ENCODE measurements at regions not wholly inside any gene's neighbourhood (a gene's known extent, or its start where the extent isn't known, plus 50 kb on each side); places are given as distances from the start of the nearest gene placed in this dataset.
"Not testable (repeated sequence)": the region's sequence is repeated elsewhere in the genome, so short reads cannot be mapped to it uniquely, and the experiment has no call there.

DNA sequence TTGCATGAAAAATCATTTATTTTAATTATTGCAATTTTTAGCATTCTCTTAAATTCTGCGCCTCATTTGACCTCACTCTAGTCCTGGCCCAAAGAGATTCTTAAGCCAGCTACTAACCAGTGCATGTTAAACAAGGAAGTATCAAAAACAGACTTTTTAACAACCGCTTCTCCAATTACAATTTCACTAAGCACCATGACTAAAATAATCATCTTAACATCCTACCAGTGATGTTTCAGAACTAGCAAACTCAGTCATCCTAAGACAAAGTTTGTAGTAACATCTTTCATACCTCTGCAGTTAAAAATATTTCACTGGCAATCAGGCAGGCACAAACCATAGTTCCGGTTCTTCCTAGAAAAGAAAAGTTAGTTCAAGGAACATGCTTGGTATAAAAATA lies 75.5 kb upstream of the NEK3 start:
- TF ChIP-seq, protein P1, sequence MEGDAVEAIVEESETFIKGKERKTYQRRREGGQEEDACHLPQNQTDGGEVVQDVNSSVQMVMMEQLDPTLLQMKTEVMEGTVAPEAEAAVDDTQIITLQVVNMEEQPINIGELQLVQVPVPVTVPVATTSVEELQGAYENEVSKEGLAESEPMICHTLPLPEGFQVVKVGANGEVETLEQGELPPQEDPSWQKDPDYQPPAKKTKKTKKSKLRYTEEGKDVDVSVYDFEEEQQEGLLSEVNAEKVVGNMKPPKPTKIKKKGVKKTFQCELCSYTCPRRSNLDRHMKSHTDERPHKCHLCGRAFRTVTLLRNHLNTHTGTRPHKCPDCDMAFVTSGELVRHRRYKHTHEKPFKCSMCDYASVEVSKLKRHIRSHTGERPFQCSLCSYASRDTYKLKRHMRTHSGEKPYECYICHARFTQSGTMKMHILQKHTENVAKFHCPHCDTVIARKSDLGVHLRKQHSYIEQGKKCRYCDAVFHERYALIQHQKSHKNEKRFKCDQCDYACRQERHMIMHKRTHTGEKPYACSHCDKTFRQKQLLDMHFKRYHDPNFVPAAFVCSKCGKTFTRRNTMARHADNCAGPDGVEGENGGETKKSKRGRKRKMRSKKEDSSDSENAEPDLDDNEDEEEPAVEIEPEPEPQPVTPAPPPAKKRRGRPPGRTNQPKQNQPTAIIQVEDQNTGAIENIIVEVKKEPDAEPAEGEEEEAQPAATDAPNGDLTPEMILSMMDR (IDR thresholded peaks at IDR 0.05; ENCODE audit: borderline replicate concordance, extremely low read depth, low read length, poor library complexity, severe bottlenecking), result not testable (repeated sequence)
- TF ChIP-seq EZH2 (IDR thresholded peaks at IDR 0.05; ENCODE audit: borderline replicate concordance, low read depth, low read length, severe bottlenecking), result not testable (repeated sequence)
